ENCODE measurements at regions not wholly inside any gene's neighbourhood (a gene's known extent, or its start where the extent isn't known, plus 50 kb on each side); places are given as distances from the start of the nearest gene placed in this dataset.

DNA sequence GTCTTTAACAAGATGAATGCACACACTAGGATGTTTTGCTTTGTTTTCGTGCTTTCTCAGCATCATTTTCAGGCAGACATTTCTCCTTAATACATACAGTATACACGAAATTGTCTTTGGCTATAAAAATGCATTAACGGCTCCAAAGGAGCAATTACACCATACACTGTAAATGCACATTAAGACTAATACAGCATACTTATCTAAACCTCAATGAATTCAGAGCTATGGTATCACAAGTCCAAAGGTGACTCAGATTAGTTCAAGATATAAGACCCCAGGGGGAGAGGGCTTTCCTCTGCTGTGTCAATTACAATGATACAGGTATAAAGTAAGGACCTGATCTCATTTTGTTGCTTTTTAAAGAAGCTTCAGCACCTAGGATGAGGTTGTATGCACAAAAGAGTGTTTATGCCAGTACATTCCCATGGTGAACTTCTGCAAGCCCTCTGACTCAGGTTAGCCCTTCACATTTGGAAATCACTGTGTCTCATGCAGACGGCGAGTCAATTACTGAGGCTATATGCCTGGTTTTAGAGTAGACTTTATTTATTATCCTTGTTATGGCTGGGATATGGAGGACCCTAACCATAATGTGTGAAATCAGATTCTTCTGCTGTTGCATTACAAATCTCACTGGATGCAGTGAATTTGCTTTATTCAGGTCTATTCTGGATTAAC, 233.3 kb downstream of the ZNF608 start:
- H3K4me3 ChIP-seq, result no peak overlapping the region
- DNase-seq, result no peak
- H3K9me3 ChIP-seq, result no peaks in the 10 kb centered on the region
- H3K27me3 ChIP-seq, result no peaks in the 10 kb centered on the region
- H3K36me3 ChIP-seq, result no peaks in the 10 kb centered on the region
- H3K27ac ChIP-seq, result no peak overlapping the region
- 96 to 98% (median 97%) methylated on average over 5 of the region's 5 CpGs for WGBS, 4 donors
- TF ChIP-seq, protein P1, sequence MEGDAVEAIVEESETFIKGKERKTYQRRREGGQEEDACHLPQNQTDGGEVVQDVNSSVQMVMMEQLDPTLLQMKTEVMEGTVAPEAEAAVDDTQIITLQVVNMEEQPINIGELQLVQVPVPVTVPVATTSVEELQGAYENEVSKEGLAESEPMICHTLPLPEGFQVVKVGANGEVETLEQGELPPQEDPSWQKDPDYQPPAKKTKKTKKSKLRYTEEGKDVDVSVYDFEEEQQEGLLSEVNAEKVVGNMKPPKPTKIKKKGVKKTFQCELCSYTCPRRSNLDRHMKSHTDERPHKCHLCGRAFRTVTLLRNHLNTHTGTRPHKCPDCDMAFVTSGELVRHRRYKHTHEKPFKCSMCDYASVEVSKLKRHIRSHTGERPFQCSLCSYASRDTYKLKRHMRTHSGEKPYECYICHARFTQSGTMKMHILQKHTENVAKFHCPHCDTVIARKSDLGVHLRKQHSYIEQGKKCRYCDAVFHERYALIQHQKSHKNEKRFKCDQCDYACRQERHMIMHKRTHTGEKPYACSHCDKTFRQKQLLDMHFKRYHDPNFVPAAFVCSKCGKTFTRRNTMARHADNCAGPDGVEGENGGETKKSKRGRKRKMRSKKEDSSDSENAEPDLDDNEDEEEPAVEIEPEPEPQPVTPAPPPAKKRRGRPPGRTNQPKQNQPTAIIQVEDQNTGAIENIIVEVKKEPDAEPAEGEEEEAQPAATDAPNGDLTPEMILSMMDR (IDR thresholded peaks at IDR 0.05), result no peak
- no peak for TF ChIP-seq POLR2A (IDR thresholded peaks at IDR 0.05)
- intact Hi-C loops (cut with DNase I), result no loop called here
- H3K4me1 ChIP-seq, result peaks cover 0 to 20% (median 0%) of the 10 kb centered on the region in 12 donors
- no peak for ATAC-seq

DNA sequence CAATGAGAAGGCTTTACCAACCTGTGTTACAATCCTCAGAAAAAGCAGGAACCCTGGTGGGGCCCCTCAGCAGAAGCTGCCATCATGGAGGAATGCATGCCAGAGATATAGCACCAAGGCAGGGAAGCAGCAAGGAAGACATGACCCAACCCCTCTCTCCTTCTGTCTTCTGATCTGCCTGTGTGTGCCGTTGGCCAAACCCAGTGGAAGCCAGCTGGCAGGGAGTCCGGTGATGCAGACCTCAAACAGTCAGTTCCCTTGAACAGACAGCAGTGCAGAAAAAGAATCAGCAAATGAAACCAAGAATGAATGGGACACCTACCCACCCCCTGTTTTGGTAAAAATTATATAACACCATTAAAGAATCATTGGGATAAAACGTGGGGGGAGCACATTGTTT, 234.2 kb downstream of the ZNF608 start:
- TF ChIP-seq, protein P1 (IDR thresholded peaks at IDR 0.05), result no peak
- no peak for TF ChIP-seq POLR2A (IDR thresholded peaks at IDR 0.05)
- Histone ChIP-seq H3K36me3 (no peaks in the 10 kb centered on the region), H3K9me3 (no peaks in the 10 kb centered on the region), H3K27ac (no peak overlapping the region), H3K4me1 (peaks cover 0 to 20% (median 0%) of the 10 kb centered on the region in 12 donors), H3K4me3 (no peak overlapping the region), H3K27me3 (no peaks in the 10 kb centered on the region)
- 55 to 62% (median 59%) methylated on average over 3 of the region's 3 CpGs for WGBS, 4 donors
- ATAC-seq (peak in 3 of 4 donors; percentile 66 to 71 (median 68)), DNase-seq (peak in 2 of 5 donors; percentile 29 to 55)
- intact Hi-C loops (cut with DNase I), result no loop called here

DNA sequence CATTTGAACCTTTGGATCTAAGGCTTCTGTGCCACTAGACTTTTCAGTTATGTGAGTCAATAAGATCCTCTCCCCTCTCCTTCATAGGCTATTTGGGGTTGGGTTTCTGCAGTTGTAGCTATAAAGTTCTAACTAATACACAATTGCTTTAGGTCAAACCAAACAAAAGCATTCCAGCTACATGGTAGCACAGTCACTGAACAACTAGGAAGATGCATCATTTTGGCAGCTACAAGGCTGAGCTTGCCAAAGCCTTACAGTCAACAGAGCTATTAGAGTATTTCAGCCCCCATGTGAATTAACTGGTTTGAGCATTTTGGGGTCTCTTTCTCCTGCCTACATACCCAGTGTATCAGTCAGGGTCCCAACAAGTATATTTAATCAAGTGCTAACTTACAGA, 234.6 kb downstream of the ZNF608 start:
- Histone ChIP-seq H3K4me3 (no peak overlapping the region), H3K27me3 (no peaks in the 10 kb centered on the region), H3K36me3 (no peaks in the 10 kb centered on the region), H3K4me1 (peaks cover 0 to 20% (median 0%) of the 10 kb centered on the region in 12 donors), H3K27ac (no peak overlapping the region), H3K9me3 (no peaks in the 10 kb centered on the region)
- intact Hi-C loops (cut with DNase I), result no loop called here
- ATAC-seq (no peak), DNase-seq (no peak)
- no peak for TF ChIP-seq POLR2A (IDR thresholded peaks at IDR 0.05)
- TF ChIP-seq, protein P1 (IDR thresholded peaks at IDR 0.05), result no peak

GRCh38 chr5:124507688-124508087, 238.8 kb downstream of the ZNF608 start:
- WGBS, 4 donors, result 95 to 98% (median 97%) methylated on average over 2 of the region's 2 CpGs
- TF ChIP-seq, protein P1 (IDR thresholded peaks at IDR 0.05), result no peak
- TF ChIP-seq POLR2A (IDR thresholded peaks at IDR 0.05), result no peak
- no peak for ATAC-seq
- intact Hi-C loops (cut with DNase I), result no loop called here
- Histone ChIP-seq H3K27me3 (no peaks in the 10 kb centered on the region), H3K4me1 (peaks cover 0 to 9% (median 0%) of the 10 kb centered on the region in 12 donors), H3K4me3 (no peak overlapping the region), H3K9me3 (no peaks in the 10 kb centered on the region), H3K27ac (no peak overlapping the region), H3K36me3 (no peaks in the 10 kb centered on the region)
- no peak for DNase-seq
